ENCODE measurements at regions not wholly inside any gene's neighbourhood (a gene's known extent, or its start where the extent isn't known, plus 50 kb on each side); places are given as distances from the start of the nearest gene placed in this dataset.

- Histone ChIP-seq H3K4me2 (ENCODE audit: insufficient read depth, insufficient read length, low read length) (no peak overlapping the region), H2BK5ac (ENCODE audit: insufficient read length, low read length) (no peak overlapping the region), H3K56ac (ENCODE audit: insufficient read length, low read depth, low read length) (no peak overlapping the region), H3K9me3 (ENCODE audit: control insufficient read depth, low read depth, low read length) (no peaks in the 10 kb centered on the region), H3K23me2 (ENCODE audit: insufficient read length, low read depth, low read length, poor library complexity, severe bottlenecking) (no peaks in the 10 kb centered on the region), H2BK12ac (ENCODE audit: insufficient read length, low read depth, low read length) (no peak overlapping the region), H3K27ac (ENCODE audit: insufficient read length, low read depth, low read length) (no peak overlapping the region), H3K4ac (ENCODE audit: low read depth, low read length) (no peak overlapping the region), H3K18ac (ENCODE audit: insufficient read length, low read depth, low read length) (no peak overlapping the region), H3K79me2 (ENCODE audit: insufficient read depth, low read length) (0 out of 2 replicates have a peak, but pooled peaks cover 2% of the 10 kb centered on the region), H2AK5ac (ENCODE audit: insufficient read length, low read length) (no peak overlapping the region), H2BK15ac (ENCODE audit: low read depth, low read length) (no peak overlapping the region), H3K23ac (ENCODE audit: insufficient read length, low read depth, low read length) (no peak overlapping the region), H3K4me1 (ENCODE audit: insufficient read depth, low read length) (no peaks in the 10 kb centered on the region), H4K8ac (replicated peaks; ENCODE audit: insufficient read length, low read depth, low read length) (no peak overlapping the region), H3K14ac (ENCODE audit: insufficient read depth, low read length) (no peak overlapping the region), H2AFZ (ENCODE audit: low read length) (no peak overlapping the region), H4K91ac (ENCODE audit: insufficient read length, low read depth, low read length) (no peak overlapping the region), H4K5ac (ENCODE audit: insufficient read length, low read depth, low read length) (no peak overlapping the region), H3T11ph (ENCODE audit: low read length) (no peak overlapping the region), H4K20me1 (ENCODE audit: control insufficient read depth, insufficient read depth, insufficient read length) (no peaks in the 10 kb centered on the region), H2BK20ac (ENCODE audit: low read depth, low read length, poor library complexity, severe bottlenecking) (no peak overlapping the region), H3K9ac (ENCODE audit: extremely low read depth, insufficient read length, low read length) (no peak overlapping the region), H2BK120ac (ENCODE audit: low read depth, low read length, poor library complexity, severe bottlenecking) (no peak overlapping the region), H3K79me1 (ENCODE audit: insufficient read depth, low read depth, low read length, poor library complexity, severe bottlenecking) (no peaks in the 10 kb centered on the region), H3K27me3 (ENCODE audit: insufficient read depth, low read length) (no peaks in the 10 kb centered on the region)
- no peak for DNase-seq
- no CpG with 5 or more reads among the region's 2 CpGs for WGBS (ENCODE audit: extremely low coverage, insufficient read length, low lambda C conversion rate)
- Mint-ChIP-seq H3K4me3 (no peak overlapping the region), H3K27ac (no peak overlapping the region), H3K27me3 (ENCODE audit: low read depth) (no peaks in the 10 kb centered on the region), H3K4me1 (peaks cover 2 to 11% of the 10 kb centered on the region in 2 experiments; a peak in 3 of 4 replicates), H3K9me3 (peaks cover 0 to 4% of the 10 kb centered on the region in 2 experiments; a peak in 3 of 5 replicates), H3K36me3 (ENCODE audit: insufficient read depth in 1 of 3, low read depth in 3 of 3) (peaks cover 0 to 5% (median 2%) of the 10 kb centered on the region in 3 experiments; a peak in 3 of 7 replicates)
- TF ChIP-seq CTCF (conservative IDR thresholded peaks at IDR 0.05), result no peak
These were observed 332.9 kb upstream of the PRKCQ start for GRCh38 chr10:6912929-6913328.

All from H9 (cell line).